GM12865 (cell line): ENCODE measurements at regions not wholly inside any gene's neighbourhood (a gene's known extent, or its start where the extent isn't known, plus 50 kb on each side); places are given as distances from the start of the nearest gene placed in this dataset.

Experiments
- DNase-seq: peaks from one replicate; pipeline ENCODE4 v3.0.0; 2010; ENCODE audit warnings: low read depth
- H3K4me3 ChIP-seq: 2 replicates; pipeline ENCODE4 v1.5.1; 2011; ENCODE audit warnings: mild to moderate bottlenecking, low read depth, low read length, control low read depth
- TF ChIP-seq, protein P1 (sequence below): IDR thresholded peaks from 2 replicates; pipeline ENCODE4 v1.5.1; 2011; ENCODE audit warnings: low read length, control low read depth, low read depth, inconsistent platforms; ENCODE audit not compliant: insufficient read depth; ENCODE audit errors: missing control alignments

- TF ChIP-seq, protein P1, sequence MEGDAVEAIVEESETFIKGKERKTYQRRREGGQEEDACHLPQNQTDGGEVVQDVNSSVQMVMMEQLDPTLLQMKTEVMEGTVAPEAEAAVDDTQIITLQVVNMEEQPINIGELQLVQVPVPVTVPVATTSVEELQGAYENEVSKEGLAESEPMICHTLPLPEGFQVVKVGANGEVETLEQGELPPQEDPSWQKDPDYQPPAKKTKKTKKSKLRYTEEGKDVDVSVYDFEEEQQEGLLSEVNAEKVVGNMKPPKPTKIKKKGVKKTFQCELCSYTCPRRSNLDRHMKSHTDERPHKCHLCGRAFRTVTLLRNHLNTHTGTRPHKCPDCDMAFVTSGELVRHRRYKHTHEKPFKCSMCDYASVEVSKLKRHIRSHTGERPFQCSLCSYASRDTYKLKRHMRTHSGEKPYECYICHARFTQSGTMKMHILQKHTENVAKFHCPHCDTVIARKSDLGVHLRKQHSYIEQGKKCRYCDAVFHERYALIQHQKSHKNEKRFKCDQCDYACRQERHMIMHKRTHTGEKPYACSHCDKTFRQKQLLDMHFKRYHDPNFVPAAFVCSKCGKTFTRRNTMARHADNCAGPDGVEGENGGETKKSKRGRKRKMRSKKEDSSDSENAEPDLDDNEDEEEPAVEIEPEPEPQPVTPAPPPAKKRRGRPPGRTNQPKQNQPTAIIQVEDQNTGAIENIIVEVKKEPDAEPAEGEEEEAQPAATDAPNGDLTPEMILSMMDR = no peak
- no peak overlapping the region for H3K4me3 ChIP-seq
- no peak for DNase-seq
Measured at GRCh38 chr13:60733933-60734332, 336.9 kb downstream of the TDRD3 start.

GRCh38 chr13:60727140-60727539 is 330.1 kb downstream of the TDRD3 start:
- no peak for DNase-seq
- no peak overlapping the region for H3K4me3 ChIP-seq
- TF ChIP-seq, protein P1 = no peak

DNA sequence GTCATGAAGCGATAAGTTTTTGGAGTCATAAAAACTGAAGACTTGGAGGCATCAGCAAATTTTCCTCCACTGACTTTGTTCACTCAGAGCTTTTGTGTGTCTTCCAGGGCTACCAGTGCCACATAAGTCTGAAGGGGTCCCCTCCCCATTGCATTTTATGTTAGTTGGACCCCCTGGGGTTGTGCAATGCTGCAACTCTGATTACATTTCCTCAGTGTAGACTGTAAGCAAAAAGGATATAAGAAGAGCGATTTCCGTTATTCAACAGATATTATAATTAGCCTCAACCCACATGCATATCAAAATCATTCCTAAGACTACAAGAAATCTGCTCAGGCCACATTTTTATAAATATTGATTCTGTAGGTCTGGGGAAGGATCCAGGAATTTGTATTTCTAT is 324.0 kb downstream of the TDRD3 start:
- no peak overlapping the region for H3K4me3 ChIP-seq
- DNase-seq = no peak
- TF ChIP-seq, protein P1 = no peak

GRCh38 chr13:60720590-60720989 is 323.6 kb downstream of the TDRD3 start:
- TF ChIP-seq, protein P1 = no peak
- H3K4me3 ChIP-seq = no peak overlapping the region
- DNase-seq = no peak

DNA sequence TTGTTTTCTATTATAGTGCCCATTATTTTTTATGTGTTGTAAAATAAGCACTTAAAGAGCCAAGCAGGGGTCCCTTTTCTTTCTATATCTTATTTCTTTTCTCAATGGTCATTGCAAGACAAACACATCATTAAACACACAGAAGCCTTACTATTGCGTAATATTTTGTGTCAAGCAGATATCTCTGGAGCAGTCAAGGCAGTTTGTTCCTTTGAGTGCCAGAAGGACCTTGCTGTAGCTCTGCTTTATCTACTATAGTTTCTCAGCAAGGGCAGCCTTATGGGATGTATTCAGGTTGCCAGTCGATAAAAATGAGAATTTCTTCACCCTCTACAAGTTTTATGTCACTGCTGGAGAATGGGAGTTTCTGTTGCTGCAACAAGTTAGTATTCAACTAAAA is 319.3 kb downstream of the TDRD3 start:
- TF ChIP-seq, protein P1 = no peak
- H3K4me3 ChIP-seq = no peak overlapping the region

GRCh38 chr13:60707878-60708277 is 310.9 kb downstream of the TDRD3 start:
- DNase-seq = no peak
- H3K4me3 ChIP-seq = no peak overlapping the region
- TF ChIP-seq, protein P1 = no peak

More for the DNA sequence above, 319.3 kb downstream of the TDRD3 start:
- no peak for DNase-seq

DNA sequence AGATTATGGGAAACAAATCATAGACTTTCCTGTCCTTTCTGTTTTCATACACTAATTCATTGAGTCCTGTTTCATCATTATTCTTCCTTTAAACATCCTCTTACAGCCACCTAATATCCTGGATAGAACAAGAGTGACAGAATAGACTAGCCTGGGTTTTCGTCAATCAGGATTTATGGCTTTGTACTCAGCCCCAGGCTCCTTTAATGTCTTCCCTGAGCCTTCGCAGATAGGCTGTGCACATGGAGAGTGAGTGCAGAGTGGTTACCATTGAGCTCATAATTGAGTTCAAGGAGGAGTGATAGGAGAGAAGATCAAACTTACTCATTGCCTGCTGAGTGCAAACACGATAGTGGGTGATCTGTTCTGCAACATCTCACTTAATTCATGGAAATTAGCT is 304.9 kb downstream of the TDRD3 start:
- no peak for DNase-seq
- TF ChIP-seq, protein P1 = no peak
- no peak overlapping the region for H3K4me3 ChIP-seq
